GM12865 (cell line): ENCODE measurements at regions not wholly inside any gene's neighbourhood (a gene's known extent, or its start where the extent isn't known, plus 50 kb on each side); places are given as distances from the start of the nearest gene placed in this dataset.

Experiments used
- DNase-seq: peaks from one replicate; pipeline ENCODE4 v3.0.0; 2010; ENCODE audit warnings: low read depth
- H3K4me3 ChIP-seq: 2 replicates; pipeline ENCODE4 v1.5.1; 2011; ENCODE audit warnings: mild to moderate bottlenecking, low read depth, low read length, control low read depth
- CTCF ChIP-seq: IDR thresholded peaks from 2 replicates; pipeline ENCODE4 v1.5.1; 2011; ENCODE audit warnings: low read length, control low read depth, low read depth, inconsistent platforms; ENCODE audit not compliant: insufficient read depth; ENCODE audit errors: missing control alignments

- no peak overlapping the region for H3K4me3 ChIP-seq
- DNase-seq: no peak
- TF ChIP-seq CTCF: no peak
Measured at GRCh38 chr6:9405369-9405768, 970.0 kb upstream of the SLC35B3 start.

- no peak for DNase-seq
- TF ChIP-seq CTCF: no peak
- H3K4me3 ChIP-seq: no peak overlapping the region
Measured at GRCh38 chr6:9404351-9405146, 969.2 kb upstream of the SLC35B3 start.

- no peak for DNase-seq
- H3K4me3 ChIP-seq: no peak overlapping the region
- TF ChIP-seq CTCF: no peak
Measured at GRCh38 chr6:9403736-9404135, 968.4 kb upstream of the SLC35B3 start.

DNA sequence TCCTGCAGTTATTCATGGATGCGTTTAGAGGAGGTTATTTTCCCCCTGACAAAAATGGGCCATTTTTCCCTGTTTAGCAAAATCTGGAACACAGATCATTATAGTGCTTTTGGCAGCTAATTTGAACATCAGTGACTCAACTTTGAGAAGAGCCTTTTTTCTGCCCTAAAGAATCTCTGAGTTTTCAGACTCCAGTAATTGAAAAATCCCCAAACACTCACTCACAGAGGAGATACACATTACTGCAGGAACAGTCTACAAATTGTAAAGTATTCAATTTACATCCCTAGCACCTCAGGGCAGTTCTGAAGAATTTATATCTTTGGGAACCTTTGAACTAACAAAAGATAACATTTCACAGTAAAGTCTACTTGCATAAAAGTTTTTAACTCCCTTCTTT, 966.6 kb upstream of the SLC35B3 start:
- TF ChIP-seq CTCF: no peak
- DNase-seq: no peak
- no peak overlapping the region for H3K4me3 ChIP-seq

GRCh38 chr6:9399916-9400315, 964.6 kb upstream of the SLC35B3 start:
- TF ChIP-seq CTCF: no peak
- no peak overlapping the region for H3K4me3 ChIP-seq
- no peak for DNase-seq

DNA sequence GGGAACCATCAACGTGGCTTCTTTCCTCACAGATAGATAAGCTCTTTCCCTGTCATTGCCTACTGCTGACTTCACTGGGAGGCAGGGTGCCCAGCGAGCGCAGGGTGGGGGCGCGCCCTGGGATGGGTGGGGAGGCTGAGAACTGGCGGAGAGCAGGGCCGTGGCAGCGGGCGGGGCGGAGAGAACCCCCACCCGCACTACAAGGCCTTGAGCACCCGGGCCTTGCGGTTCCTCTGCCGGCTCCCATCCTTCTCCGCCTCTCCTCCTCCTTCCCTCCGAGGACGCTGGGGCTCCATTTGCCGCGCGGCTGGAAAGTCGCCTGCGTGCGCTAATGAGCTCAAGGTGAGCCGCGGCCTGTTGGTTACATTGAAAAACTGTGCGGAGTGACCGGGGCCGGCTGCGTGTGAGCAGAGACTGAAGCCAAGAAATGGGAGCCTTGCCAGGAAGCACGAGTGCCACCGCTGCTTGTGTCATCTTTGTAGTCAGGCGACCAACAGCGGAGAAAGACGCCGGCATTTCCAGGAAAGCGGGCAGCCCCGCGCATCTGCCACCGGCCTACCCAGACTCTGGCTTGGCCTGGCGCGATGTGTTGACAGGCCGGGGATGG, 963.5 kb upstream of the SLC35B3 start:
- no peak overlapping the region for H3K4me3 ChIP-seq
- DNase-seq: no peak

More for the DNA sequence above, 963.5 kb upstream of the SLC35B3 start:
- TF ChIP-seq CTCF: no peak
